Subcutaneous abdominal adipose tissue (tissue), 5 donors: ENCODE measurements at regions not wholly inside any gene's neighbourhood (a gene's known extent, or its start where the extent isn't known, plus 50 kb on each side); places are given as distances from the start of the nearest gene placed in this dataset.

Experiments used
- H3K27ac ChIP-seq: one replicate; pipeline ENCODE4 v1.7.0; 2013; ENCODE audit warnings: low read depth, mild to moderate bottlenecking, inconsistent platforms, low read length, moderate library complexity
- H3K27me3 ChIP-seq, 5 donors: one replicate each; pipeline ENCODE4 v1.7.0; 2013; ENCODE audit warnings: low read length in 5 of 5, inconsistent platforms in 1 of 5; ENCODE audit not compliant: control insufficient read depth in 5 of 5, insufficient read depth in 4 of 5
- H3K36me3 ChIP-seq, 5 donors: one replicate each; pipeline ENCODE4 v1.7.0; 2013; ENCODE audit warnings: low read length in 5 of 5; ENCODE audit not compliant: control insufficient read depth in 5 of 5, insufficient read depth in 5 of 5
- H3K4me1 ChIP-seq, 5 donors: one replicate each; pipeline ENCODE4 v1.7.0; 2013; ENCODE audit warnings: low read length in 5 of 5, mild to moderate bottlenecking in 3 of 5, moderate library complexity in 1 of 5; ENCODE audit not compliant: control insufficient read depth in 5 of 5, insufficient read depth in 5 of 5
- H3K4me3 ChIP-seq, 5 donors: one replicate each; pipeline ENCODE4 v1.7.0; 2013; ENCODE audit warnings: low read length in 5 of 5, low read depth in 1 of 5
- H3K9ac ChIP-seq, 5 donors: one replicate each; pipeline ENCODE4 v1.7.0; 2013; ENCODE audit warnings: low read length in 5 of 5, mild to moderate bottlenecking in 4 of 5, moderate library complexity in 3 of 5
- H3K9me3 ChIP-seq, 5 donors: one replicate each; pipeline ENCODE4 v1.7.0; 2013; ENCODE audit warnings: low read length in 5 of 5; ENCODE audit not compliant: control insufficient read depth in 5 of 5
- donor health status: healthy.
- donor health status: healthy.
- donor health status: healthy.
- donor health status: healthy.
- donor health status: healthy.

GRCh38 chr9:126147936-126148870 is 178.4 kb upstream of the MVB12B start:
- no peak overlapping the region for H3K9ac ChIP-seq
- no peak overlapping the region for H3K27ac ChIP-seq
- no peaks in the 10 kb centered on the region for H3K4me1 ChIP-seq
- peaks cover 20 to 25% (median 21%) of the 10 kb centered on the region in 5 donors for H3K27me3 ChIP-seq
- no peak overlapping the region for H3K4me3 ChIP-seq
- no peaks in the 10 kb centered on the region for H3K36me3 ChIP-seq
- H3K9me3 ChIP-seq, result peaks cover 0 to 7% (median 6%) of the 10 kb centered on the region in 5 donors

- no peak overlapping the region for H3K9ac ChIP-seq
- no peak overlapping the region for H3K27ac ChIP-seq
Observed at GRCh38 chr9:126148994-126149393, 177.6 kb upstream of the MVB12B start.

GRCh38 chr9:126149661-126150060 is 177.0 kb upstream of the MVB12B start:
- no peak overlapping the region for H3K4me3 ChIP-seq
- no peak overlapping the region for H3K9ac ChIP-seq
- peaks cover 20 to 28% (median 24%) of the 10 kb centered on the region in 5 donors for H3K27me3 ChIP-seq
- peaks cover 0 to 7% (median 6%) of the 10 kb centered on the region in 5 donors for H3K9me3 ChIP-seq
- H3K27ac ChIP-seq, result no peak overlapping the region
- no peaks in the 10 kb centered on the region for H3K4me1 ChIP-seq
- no peaks in the 10 kb centered on the region for H3K36me3 ChIP-seq

More at GRCh38 chr9:126148994-126149393, 177.6 kb upstream of the MVB12B start:
- Histone ChIP-seq H3K9me3 (peaks cover 0 to 7% (median 6%) of the 10 kb centered on the region in 5 donors), H3K36me3 (no peaks in the 10 kb centered on the region), H3K27me3 (peaks cover 20 to 25% (median 21%) of the 10 kb centered on the region in 5 donors), H3K4me1 (no peaks in the 10 kb centered on the region), H3K4me3 (no peak overlapping the region)

- Histone ChIP-seq H3K4me1 (no peaks in the 10 kb centered on the region), H3K27me3 (peaks cover 17 to 28% (median 23%) of the 10 kb centered on the region in 5 donors), H3K9me3 (peaks cover 0 to 7% (median 6%) of the 10 kb centered on the region in 5 donors), H3K27ac (no peak overlapping the region), H3K9ac (no peak overlapping the region), H3K4me3 (no peak overlapping the region), H3K36me3 (no peaks in the 10 kb centered on the region)
Observed at GRCh38 chr9:126150411-126151030, 176.1 kb upstream of the MVB12B start.

- Histone ChIP-seq H3K27me3 (peaks cover 13 to 26% (median 19%) of the 10 kb centered on the region in 5 donors), H3K9ac (no peak overlapping the region), H3K27ac (no peak overlapping the region)
Observed at GRCh38 chr9:126151031-126151685, 175.5 kb upstream of the MVB12B start.

GRCh38 chr9:126151686-126152134 is 174.9 kb upstream of the MVB12B start:
- Histone ChIP-seq H3K9ac (no peak overlapping the region), H3K36me3 (no peaks in the 10 kb centered on the region), H3K27me3 (peaks cover 7 to 21% (median 16%) of the 10 kb centered on the region in 5 donors), H3K4me1 (no peaks in the 10 kb centered on the region), H3K4me3 (no peak overlapping the region), H3K27ac (no peak overlapping the region), H3K9me3 (peaks cover 0 to 6% (median 4%) of the 10 kb centered on the region in 5 donors)

More at GRCh38 chr9:126151031-126151685, 175.5 kb upstream of the MVB12B start:
- Histone ChIP-seq H3K9me3 (peaks cover 0 to 7% (median 6%) of the 10 kb centered on the region in 5 donors), H3K36me3 (no peaks in the 10 kb centered on the region), H3K4me3 (no peak overlapping the region), H3K4me1 (no peaks in the 10 kb centered on the region)

GRCh38 chr9:126152622-126153362 is 173.8 kb upstream of the MVB12B start:
- Histone ChIP-seq H3K27me3 (peaks cover 3 to 20% (median 15%) of the 10 kb centered on the region in 5 donors), H3K36me3 (no peaks in the 10 kb centered on the region), H3K9me3 (no peaks in the 10 kb centered on the region), H3K9ac (no peak overlapping the region), H3K27ac (no peak overlapping the region), H3K4me3 (no peak overlapping the region), H3K4me1 (no peaks in the 10 kb centered on the region)

GRCh38 chr9:126153382-126153781 is 173.2 kb upstream of the MVB12B start:
- Histone ChIP-seq H3K9ac (no peak overlapping the region), H3K27me3 (peaks cover 3 to 21% (median 15%) of the 10 kb centered on the region in 5 donors), H3K4me1 (no peaks in the 10 kb centered on the region), H3K9me3 (no peaks in the 10 kb centered on the region), H3K36me3 (no peaks in the 10 kb centered on the region), H3K4me3 (no peak overlapping the region), H3K27ac (no peak overlapping the region)

GRCh38 chr9:126154182-126154827 is 172.3 kb upstream of the MVB12B start:
- H3K36me3 ChIP-seq, result no peaks in the 10 kb centered on the region
- H3K4me1 ChIP-seq, result no peaks in the 10 kb centered on the region
- H3K9ac ChIP-seq, result no peak overlapping the region
- no peak overlapping the region for H3K4me3 ChIP-seq
- H3K27ac ChIP-seq, result no peak overlapping the region
- no peaks in the 10 kb centered on the region for H3K9me3 ChIP-seq
- peaks cover 3 to 17% (median 15%) of the 10 kb centered on the region in 5 donors for H3K27me3 ChIP-seq
